OCI-LY7 (cell line): ENCODE measurements at regions not wholly inside any gene's neighbourhood (a gene's known extent, or its start where the extent isn't known, plus 50 kb on each side); places are given as distances from the start of the nearest gene placed in this dataset.

Experiments used
- BruUV-seq: library from RNA; stranded (reverse); fragments of 400-500 nt; replicated peaks from 2 replicates; lab custom pipeline; 2021; lab: Mats Ljungman, UMichigan
- CTCF ChIA-PET: fragments of 300-600 bp; sonication (Branson Sonifier 250); formaldehyde crosslinking; loops from one replicate; lab custom pipeline; 2022; ENCODE audit warnings: antibody characterized with exemption; ENCODE audit not compliant: unreplicated experiment; lab: Charles Lee
- POLR2A ChIA-PET: fragments of 300-600 bp; sonication (Branson Sonifier 250); formaldehyde crosslinking; loops from one replicate; lab custom pipeline; 2022; ENCODE audit warnings: antibody characterized with exemption; lab: Charles Lee
- DNase-seq: peaks from one replicate; pipeline ENCODE4 v3.0.0-alpha.2; 2015; ENCODE audit warnings: low spot score
- H2AFZ ChIP-seq: fragments of 200-600 bp; sonication (generic), shearing (Covaris generic); 2 replicates; pipeline ENCODE4 v1.6.1; 2014; ENCODE audit warnings: mild to moderate bottlenecking, antibody characterized with exemption, low read length, moderate library complexity
- H3K27ac ChIP-seq: fragments of 200-600 bp; sonication (generic); 2 replicates; pipeline ENCODE4 v1.5.1; 2014; ENCODE audit warnings: mixed run types, low read depth, mild to moderate bottlenecking, moderate library complexity, low read length, inconsistent platforms; ENCODE audit not compliant: poor library complexity, severe bottlenecking
- H3K36me3 ChIP-seq: fragments of 200-600 bp; sonication (generic); 2 replicates; pipeline ENCODE4 v1.6.1; 2014; ENCODE audit warnings: mild to moderate bottlenecking, antibody characterized with exemption, low read length, moderate library complexity, mixed read lengths; ENCODE audit not compliant: insufficient read depth
- H3K4me1 ChIP-seq: fragments of 200-600 bp; sonication (generic); 2 replicates; pipeline ENCODE4 v1.5.1; 2014; ENCODE audit warnings: mild to moderate bottlenecking, low read length; ENCODE audit not compliant: insufficient read depth, poor library complexity, severe bottlenecking
- H3K4me2 ChIP-seq: fragments of 200-600 bp; sonication (generic); 2 replicates; pipeline ENCODE4 v1.6.1; 2014; ENCODE audit warnings: mild to moderate bottlenecking, low read length
- H3K4me3 ChIP-seq: fragments of 200-600 bp; sonication (generic); 2 replicates; pipeline ENCODE4 v1.5.1; 2014; ENCODE audit warnings: mild to moderate bottlenecking, low read depth, low read length; ENCODE audit not compliant: poor library complexity, severe bottlenecking
- H3K79me2 ChIP-seq: fragments of 200-600 bp; sonication (generic); 2 replicates; pipeline ENCODE4 v1.6.1; 2016; ENCODE audit warnings: low read depth, mild to moderate bottlenecking, low read length, moderate library complexity, mixed read lengths; ENCODE audit not compliant: insufficient read depth
- H3K9me2 ChIP-seq: fragments of 200-600 bp; sonication (generic); 2 replicates; pipeline ENCODE4 v1.6.1; 2016; ENCODE audit warnings: mild to moderate bottlenecking, low read length, mixed read lengths; ENCODE audit not compliant: insufficient read depth
- H3K9me3 ChIP-seq: fragments of 200-600 bp; sonication (generic); 2 replicates; pipeline ENCODE4 v1.6.1; 2014; ENCODE audit warnings: mild to moderate bottlenecking, mixed run types, low read length, mixed read lengths
- H4K20me1 ChIP-seq: fragments of 200-600 bp; sonication (generic); 2 replicates; pipeline ENCODE4 v1.6.1; 2014; ENCODE audit warnings: mild to moderate bottlenecking, antibody characterized with exemption, low read length, moderate library complexity, mixed read lengths; ENCODE audit not compliant: insufficient read depth
- EZH2phosphoT487 ChIP-seq: fragments of 200-600 bp; sonication (generic); IDR thresholded peaks from 2 replicates; pipeline ENCODE4 v1.6.1; 2018; ENCODE audit warnings: low read depth, borderline replicate concordance, mild to moderate bottlenecking, mixed run types, antibody characterized with exemption, low read length, moderate library complexity, mixed read lengths
- intact Hi-C: fragments of 100-400 bp; cut with micrococcal nuclease; formaldehyde crosslinking; loops from one replicate; pipeline ENCODE4 v1.10.0; 2022; ENCODE audit not compliant: unreplicated experiment
- TF ChIP-seq, protein P1 (sequence below): fragments of 200-600 bp; sonication (generic); conservative IDR thresholded peaks from 2 replicates; pipeline ENCODE4 v1.5.1; 2014; ENCODE audit warnings: mild to moderate bottlenecking, antibody characterized with exemption, low read length, moderate library complexity, mixed read lengths

DNA sequence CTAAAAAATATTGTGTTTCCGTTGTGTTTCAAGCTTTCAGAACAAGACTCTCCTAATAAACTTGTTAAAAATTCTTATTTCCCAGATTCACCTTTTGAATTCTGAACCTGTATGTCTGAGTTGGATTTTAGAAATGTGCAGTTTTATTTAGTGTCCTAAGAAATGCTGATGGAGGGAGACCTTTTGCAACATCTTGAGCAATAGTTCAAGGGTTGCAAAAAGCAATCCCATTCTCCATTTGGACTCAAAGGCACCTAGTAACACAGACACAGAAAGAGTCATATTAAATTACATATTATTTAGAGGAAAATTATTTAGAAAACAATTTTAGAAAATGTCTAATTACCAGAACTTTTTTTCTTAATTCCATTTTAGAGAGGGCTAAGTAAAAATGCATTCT is 448.5 kb downstream of the FRK start:
- no peak for TF ChIP-seq EZH2phosphoT487
- TF ChIP-seq, protein P1, sequence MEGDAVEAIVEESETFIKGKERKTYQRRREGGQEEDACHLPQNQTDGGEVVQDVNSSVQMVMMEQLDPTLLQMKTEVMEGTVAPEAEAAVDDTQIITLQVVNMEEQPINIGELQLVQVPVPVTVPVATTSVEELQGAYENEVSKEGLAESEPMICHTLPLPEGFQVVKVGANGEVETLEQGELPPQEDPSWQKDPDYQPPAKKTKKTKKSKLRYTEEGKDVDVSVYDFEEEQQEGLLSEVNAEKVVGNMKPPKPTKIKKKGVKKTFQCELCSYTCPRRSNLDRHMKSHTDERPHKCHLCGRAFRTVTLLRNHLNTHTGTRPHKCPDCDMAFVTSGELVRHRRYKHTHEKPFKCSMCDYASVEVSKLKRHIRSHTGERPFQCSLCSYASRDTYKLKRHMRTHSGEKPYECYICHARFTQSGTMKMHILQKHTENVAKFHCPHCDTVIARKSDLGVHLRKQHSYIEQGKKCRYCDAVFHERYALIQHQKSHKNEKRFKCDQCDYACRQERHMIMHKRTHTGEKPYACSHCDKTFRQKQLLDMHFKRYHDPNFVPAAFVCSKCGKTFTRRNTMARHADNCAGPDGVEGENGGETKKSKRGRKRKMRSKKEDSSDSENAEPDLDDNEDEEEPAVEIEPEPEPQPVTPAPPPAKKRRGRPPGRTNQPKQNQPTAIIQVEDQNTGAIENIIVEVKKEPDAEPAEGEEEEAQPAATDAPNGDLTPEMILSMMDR: no peak
- Histone ChIP-seq H3K4me2 (no peak overlapping the region), H2AFZ (no peak overlapping the region), H4K20me1 (no peaks in the 10 kb centered on the region), H3K79me2 (no peaks in the 10 kb centered on the region), H3K9me3 (no peaks in the 10 kb centered on the region), H3K36me3 (no peaks in the 10 kb centered on the region), H3K27ac (no peak overlapping the region), H3K9me2 (no peaks in the 10 kb centered on the region), H3K4me3 (no peak overlapping the region), H3K4me1 (no peaks in the 10 kb centered on the region)
- no TSS peak for BruUV-seq
- ChIA-PET CTCF (no interaction called here), POLR2A (no interaction called here)
- intact Hi-C loops: no loop called here
- DNase-seq: no peak

DNA sequence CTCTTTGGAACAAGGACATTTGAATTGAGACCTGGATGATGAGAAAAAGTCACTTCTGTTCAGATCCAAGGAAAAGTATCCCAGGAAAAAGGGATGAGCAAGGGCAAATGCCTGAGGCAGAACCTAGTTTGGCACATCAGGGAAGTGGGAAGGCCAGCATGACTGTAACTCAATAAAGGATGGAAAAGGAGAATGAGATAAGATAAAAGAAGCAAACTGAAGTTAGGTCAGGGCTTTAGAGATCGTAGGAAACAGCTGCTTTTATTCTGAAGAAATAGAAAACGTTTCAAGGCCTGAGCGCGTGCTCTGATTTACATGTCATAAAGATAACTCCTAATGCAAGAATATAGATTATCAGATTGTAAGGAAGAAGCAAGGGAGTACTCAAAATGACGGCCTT is 450.0 kb downstream of the FRK start:
- no peak overlapping the region for H3K4me2 ChIP-seq
- ChIA-PET POLR2A (no interaction called here), CTCF (no interaction called here)
- no peak overlapping the region for H2AFZ ChIP-seq
- no peaks in the 10 kb centered on the region for H3K9me3 ChIP-seq
- no peaks in the 10 kb centered on the region for H4K20me1 ChIP-seq
- H3K9me2 ChIP-seq: no peaks in the 10 kb centered on the region
- intact Hi-C loops: no loop called here
- no TSS peak for BruUV-seq
- H3K4me1 ChIP-seq: no peaks in the 10 kb centered on the region
- no peak overlapping the region for H3K27ac ChIP-seq
- TF ChIP-seq EZH2phosphoT487: no peak
- TF ChIP-seq, protein P1: no peak
- H3K79me2 ChIP-seq: no peaks in the 10 kb centered on the region
- no peaks in the 10 kb centered on the region for H3K36me3 ChIP-seq
- no peak for DNase-seq
- H3K4me3 ChIP-seq: no peak overlapping the region

DNA sequence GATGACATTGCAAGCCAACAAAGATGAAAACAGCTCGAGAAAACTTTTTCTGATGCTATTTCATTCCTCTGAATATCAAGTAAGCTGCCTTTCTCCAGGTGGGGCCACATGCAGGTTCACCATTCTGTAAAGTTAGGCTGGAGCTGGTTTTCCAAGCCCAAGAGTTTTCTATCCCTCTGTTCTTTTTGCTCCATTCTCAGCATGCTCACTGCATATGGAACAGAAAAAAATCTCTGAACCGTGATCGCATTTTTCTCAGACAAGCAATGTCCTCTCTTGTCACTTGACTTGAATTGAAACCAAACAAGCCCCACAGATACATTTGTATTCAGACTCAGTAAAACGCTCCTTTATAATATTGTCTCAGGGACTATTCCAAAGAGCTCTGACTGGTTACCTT is 451.6 kb downstream of the FRK start:
- Histone ChIP-seq H3K36me3 (no peaks in the 10 kb centered on the region), H3K27ac (no peak overlapping the region), H3K79me2 (no peaks in the 10 kb centered on the region), H2AFZ (no peak overlapping the region), H3K4me3 (no peak overlapping the region), H4K20me1 (no peaks in the 10 kb centered on the region), H3K9me2 (no peaks in the 10 kb centered on the region), H3K9me3 (no peaks in the 10 kb centered on the region), H3K4me2 (no peak overlapping the region), H3K4me1 (no peaks in the 10 kb centered on the region)
- CTCF ChIA-PET: no interaction called here
- intact Hi-C loops: no loop called here
- no peak for DNase-seq
- no peak for TF ChIP-seq EZH2phosphoT487
- TF ChIP-seq, protein P1: no peak
- POLR2A ChIA-PET: interaction anchor here (1.0 kb wide), 1 partner anchor 12 kb away, joined by 4 read pairs; no protein-coding TSS in a partner anchor
- no TSS peak for BruUV-seq
